ENCODE measurements at regions not wholly inside any gene's neighbourhood (a gene's known extent, or its start where the extent isn't known, plus 50 kb on each side); places are given as distances from the start of the nearest gene placed in this dataset.

- Histone ChIP-seq H3K27ac (ENCODE audit: low read length) (no peak overlapping the region), H3K9me3 (ENCODE audit: control insufficient read depth, insufficient read depth, low read length) (no peaks in the 10 kb centered on the region), H3K4me3 (ENCODE audit: low read length) (no peak overlapping the region), H3K36me3 (ENCODE audit: control insufficient read depth, insufficient read depth, low read length) (no peaks in the 10 kb centered on the region), H3K4me1 (ENCODE audit: control insufficient read depth, insufficient read depth, low read length) (no peaks in the 10 kb centered on the region), H3K27me3 (ENCODE audit: control insufficient read depth, insufficient read depth, low read length) (no peaks in the 10 kb centered on the region)
- no peaks in the 10 kb centered on the region for H3K27me3 Mint-ChIP-seq (ENCODE audit: low read depth in 2 of 2)
- ATAC-seq, result no peak
- DNase-seq, result no peak
- no peaks in the 10 kb centered on the region for H3K4me1 Mint-ChIP-seq
- H3K9me3 Mint-ChIP-seq, result no peaks in the 10 kb centered on the region
- H3K4me3 Mint-ChIP-seq, result no peak overlapping the region
- TF ChIP-seq CTCF (IDR thresholded peaks at IDR 0.05), result no peak
- 90% methylated on average over 2 of the region's 4 CpGs for WGBS (ENCODE audit: insufficient coverage)
- no peak overlapping the region for H3K27ac Mint-ChIP-seq
- H3K36me3 Mint-ChIP-seq, result no peaks in the 10 kb centered on the region
- intact Hi-C loops (cut with micrococcal nuclease), result no loop called here
Observed at GRCh38 chrX:38856670-38857265, 55.5 kb downstream of the MID1IP1 start.

DNA sequence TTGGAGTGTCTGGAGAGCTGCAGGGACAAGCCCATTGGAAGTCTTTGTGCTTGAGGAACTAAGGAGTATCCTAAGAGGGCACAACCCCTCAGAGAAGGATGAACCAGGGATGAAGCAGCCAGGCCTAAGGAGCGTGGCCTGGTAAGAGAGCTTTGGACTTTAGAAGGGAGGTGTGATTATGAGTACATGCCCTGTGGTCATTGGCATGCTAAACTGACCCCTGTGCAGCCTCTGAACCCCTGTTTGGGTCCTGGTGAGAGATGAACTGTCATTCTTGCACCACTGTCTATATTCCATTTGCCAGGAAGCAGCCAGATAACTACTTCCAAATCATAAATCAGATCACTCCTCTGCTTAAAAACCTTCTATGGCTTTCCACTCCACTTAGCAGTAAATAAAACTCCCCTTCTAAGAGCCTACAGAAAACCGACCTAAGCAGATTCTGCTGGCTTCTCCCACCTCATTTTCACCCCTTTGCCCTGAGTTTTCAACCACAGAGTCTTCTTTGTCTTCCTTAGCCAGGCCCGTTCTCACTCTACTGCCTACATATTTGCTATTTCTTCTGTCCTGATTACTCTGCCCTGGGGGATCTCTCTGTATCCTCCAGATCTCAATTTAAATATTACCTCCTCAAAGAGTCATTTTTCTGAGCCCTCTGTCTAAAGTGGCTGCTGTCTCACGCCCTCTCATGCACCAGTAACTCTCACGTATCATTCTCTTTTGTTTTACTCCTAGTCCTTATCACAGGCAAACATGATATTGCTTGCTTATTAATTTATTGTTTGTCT lies 56.7 kb downstream of the MID1IP1 start:
- no peaks in the 10 kb centered on the region for H3K36me3 Mint-ChIP-seq
- intact Hi-C loops (cut with micrococcal nuclease), result no loop called here
- no peak overlapping the region for H3K4me3 Mint-ChIP-seq
- Histone ChIP-seq H3K27me3 (ENCODE audit: control insufficient read depth, insufficient read depth, low read length) (no peaks in the 10 kb centered on the region), H3K36me3 (ENCODE audit: control insufficient read depth, insufficient read depth, low read length) (no peaks in the 10 kb centered on the region), H3K27ac (ENCODE audit: low read length) (no peak overlapping the region), H3K9me3 (ENCODE audit: control insufficient read depth, insufficient read depth, low read length) (no peaks in the 10 kb centered on the region), H3K4me3 (ENCODE audit: low read length) (no peak overlapping the region), H3K4me1 (ENCODE audit: control insufficient read depth, insufficient read depth, low read length) (no peaks in the 10 kb centered on the region)
- no peak overlapping the region for H3K27ac Mint-ChIP-seq
- 81% methylated on average over 4 of the region's 5 CpGs for WGBS (ENCODE audit: insufficient coverage)
- ATAC-seq, result no peak
- H3K4me1 Mint-ChIP-seq, result no peaks in the 10 kb centered on the region
- DNase-seq, result no peak
- H3K9me3 Mint-ChIP-seq, result no peaks in the 10 kb centered on the region
- no peak for TF ChIP-seq CTCF (IDR thresholded peaks at IDR 0.05)
- H3K27me3 Mint-ChIP-seq (ENCODE audit: low read depth in 2 of 2), result no peaks in the 10 kb centered on the region

GRCh38 chrX:38859602-38860001 lies 58.3 kb downstream of the MID1IP1 start:
- intact Hi-C loops (cut with micrococcal nuclease), result no loop called here
- no peaks in the 10 kb centered on the region for H3K9me3 Mint-ChIP-seq
- H3K4me1 ChIP-seq (ENCODE audit: control insufficient read depth, insufficient read depth, low read length), result no peaks in the 10 kb centered on the region
- no peaks in the 10 kb centered on the region for H3K27me3 ChIP-seq (ENCODE audit: control insufficient read depth, insufficient read depth, low read length)
- H3K36me3 ChIP-seq (ENCODE audit: control insufficient read depth, insufficient read depth, low read length), result no peaks in the 10 kb centered on the region
- no peaks in the 10 kb centered on the region for H3K4me1 Mint-ChIP-seq
- H3K4me3 ChIP-seq (ENCODE audit: low read length), result no peak overlapping the region
- no peaks in the 10 kb centered on the region for H3K36me3 Mint-ChIP-seq
- no peak overlapping the region for H3K4me3 Mint-ChIP-seq
- no peak overlapping the region for H3K27ac Mint-ChIP-seq
- H3K27ac ChIP-seq (ENCODE audit: low read length), result no peak overlapping the region
- DNase-seq (no peak), ATAC-seq (no peak)
- no peak for TF ChIP-seq CTCF (IDR thresholded peaks at IDR 0.05)
- H3K9me3 ChIP-seq (ENCODE audit: control insufficient read depth, insufficient read depth, low read length), result no peaks in the 10 kb centered on the region
- H3K27me3 Mint-ChIP-seq (ENCODE audit: low read depth in 2 of 2), result no peaks in the 10 kb centered on the region

All from natural killer cell (primary cell).